ENCODE measurements at regions not wholly inside any gene's neighbourhood (a gene's known extent, or its start where the extent isn't known, plus 50 kb on each side); places are given as distances from the start of the nearest gene placed in this dataset.

GRCh38 chr12:24482882-24483604, 465.9 kb downstream of the BCAT1 start:
- Histone ChIP-seq H3K4me1 (ENCODE audit: control insufficient read depth, insufficient read depth, low read length) (no peaks in the 10 kb centered on the region), H3K4me3 (ENCODE audit: low read length) (no peak overlapping the region), H3K9me3 (ENCODE audit: control insufficient read depth, insufficient read depth, low read length) (no peaks in the 10 kb centered on the region), H3K27me3 (ENCODE audit: control insufficient read depth, insufficient read depth, low read length) (no peaks in the 10 kb centered on the region), H3K27ac (ENCODE audit: low read length) (no peak overlapping the region), H3K36me3 (ENCODE audit: control insufficient read depth, insufficient read depth, low read length) (no peaks in the 10 kb centered on the region)
- WGBS (ENCODE audit: insufficient coverage, insufficient read length): no CpG with 5 or more reads among the region's 3 CpGs
- DNase-seq (ENCODE audit: low read depth, low spot score): no peak

- Histone ChIP-seq H3K36me3 (ENCODE audit: control insufficient read depth, insufficient read depth, low read length) (no peaks in the 10 kb centered on the region), H3K27me3 (ENCODE audit: control insufficient read depth, insufficient read depth, low read length) (no peaks in the 10 kb centered on the region), H3K9me3 (ENCODE audit: control insufficient read depth, insufficient read depth, low read length) (no peaks in the 10 kb centered on the region), H3K27ac (ENCODE audit: low read length) (no peak overlapping the region), H3K4me3 (ENCODE audit: low read length) (no peak overlapping the region), H3K4me1 (ENCODE audit: control insufficient read depth, insufficient read depth, low read length) (no peaks in the 10 kb centered on the region)
- no CpG with 5 or more reads among the region's 3 CpGs for WGBS (ENCODE audit: insufficient coverage, insufficient read length)
- no peak for DNase-seq (ENCODE audit: low read depth, low spot score)
Observed at GRCh38 chr12:24482044-24482443, 466.9 kb downstream of the BCAT1 start.

- WGBS (ENCODE audit: insufficient coverage, insufficient read length): 100% methylated on average over 1 of the region's 5 CpGs
- Histone ChIP-seq H3K4me1 (ENCODE audit: control insufficient read depth, insufficient read depth, low read length) (no peaks in the 10 kb centered on the region), H3K9me3 (ENCODE audit: control insufficient read depth, insufficient read depth, low read length) (no peaks in the 10 kb centered on the region), H3K27ac (ENCODE audit: low read length) (no peak overlapping the region), H3K36me3 (ENCODE audit: control insufficient read depth, insufficient read depth, low read length) (no peaks in the 10 kb centered on the region), H3K4me3 (ENCODE audit: low read length) (no peak overlapping the region), H3K27me3 (ENCODE audit: control insufficient read depth, insufficient read depth, low read length) (no peaks in the 10 kb centered on the region)
- DNase-seq (ENCODE audit: low read depth, low spot score): no peak
Observed at GRCh38 chr12:24480766-24481449, 468.0 kb downstream of the BCAT1 start.

GRCh38 chr12:24479131-24479530, 469.8 kb downstream of the BCAT1 start:
- no CpG with 5 or more reads among the region's 5 CpGs for WGBS (ENCODE audit: insufficient coverage, insufficient read length)
- Histone ChIP-seq H3K36me3 (ENCODE audit: control insufficient read depth, insufficient read depth, low read length) (no peaks in the 10 kb centered on the region), H3K27ac (ENCODE audit: low read length) (no peak overlapping the region), H3K9me3 (ENCODE audit: control insufficient read depth, insufficient read depth, low read length) (no peaks in the 10 kb centered on the region), H3K4me3 (ENCODE audit: low read length) (no peak overlapping the region), H3K27me3 (ENCODE audit: control insufficient read depth, insufficient read depth, low read length) (no peaks in the 10 kb centered on the region), H3K4me1 (ENCODE audit: control insufficient read depth, insufficient read depth, low read length) (no peaks in the 10 kb centered on the region)
- no peak for DNase-seq (ENCODE audit: low read depth, low spot score)

GRCh38 chr12:24478254-24478653, 470.6 kb downstream of the BCAT1 start:
- no peak overlapping the region for H3K27ac ChIP-seq (ENCODE audit: low read length)
- H3K4me3 ChIP-seq (ENCODE audit: low read length): no peak overlapping the region
- H3K4me1 ChIP-seq (ENCODE audit: control insufficient read depth, insufficient read depth, low read length): no peaks in the 10 kb centered on the region
- WGBS (ENCODE audit: insufficient coverage, insufficient read length): no CpG with 5 or more reads among the region's 1 CpG
- no peaks in the 10 kb centered on the region for H3K36me3 ChIP-seq (ENCODE audit: control insufficient read depth, insufficient read depth, low read length)
- H3K27me3 ChIP-seq (ENCODE audit: control insufficient read depth, insufficient read depth, low read length): no peaks in the 10 kb centered on the region
- no peak for DNase-seq (ENCODE audit: low read depth, low spot score)
- no peaks in the 10 kb centered on the region for H3K9me3 ChIP-seq (ENCODE audit: control insufficient read depth, insufficient read depth, low read length)

GRCh38 chr12:24476310-24476709, 472.6 kb downstream of the BCAT1 start:
- H3K9me3 ChIP-seq (ENCODE audit: control insufficient read depth, insufficient read depth, low read length): no peaks in the 10 kb centered on the region
- DNase-seq (ENCODE audit: low read depth, low spot score): no peak
- H3K36me3 ChIP-seq (ENCODE audit: control insufficient read depth, insufficient read depth, low read length): no peaks in the 10 kb centered on the region
- H3K4me1 ChIP-seq (ENCODE audit: control insufficient read depth, insufficient read depth, low read length): no peaks in the 10 kb centered on the region
- H3K27ac ChIP-seq (ENCODE audit: low read length): no peak overlapping the region
- H3K4me3 ChIP-seq (ENCODE audit: low read length): no peak overlapping the region
- WGBS (ENCODE audit: insufficient coverage, insufficient read length): no CpG with 5 or more reads among the region's 6 CpGs
- no peaks in the 10 kb centered on the region for H3K27me3 ChIP-seq (ENCODE audit: control insufficient read depth, insufficient read depth, low read length)

GRCh38 chr12:24475337-24475736, 473.6 kb downstream of the BCAT1 start:
- H3K36me3 ChIP-seq (ENCODE audit: control insufficient read depth, insufficient read depth, low read length): no peaks in the 10 kb centered on the region
- DNase-seq (ENCODE audit: low read depth, low spot score): no peak
- no peaks in the 10 kb centered on the region for H3K27me3 ChIP-seq (ENCODE audit: control insufficient read depth, insufficient read depth, low read length)
- H3K9me3 ChIP-seq (ENCODE audit: control insufficient read depth, insufficient read depth, low read length): no peaks in the 10 kb centered on the region
- no CpG with 5 or more reads among the region's 5 CpGs for WGBS (ENCODE audit: insufficient coverage, insufficient read length)
- H3K4me1 ChIP-seq (ENCODE audit: control insufficient read depth, insufficient read depth, low read length): no peaks in the 10 kb centered on the region
- H3K27ac ChIP-seq (ENCODE audit: low read length): no peak overlapping the region
- H3K4me3 ChIP-seq (ENCODE audit: low read length): no peak overlapping the region

- DNase-seq (ENCODE audit: low read depth, low spot score): no peak
- no peak overlapping the region for H3K4me3 ChIP-seq (ENCODE audit: low read length)
- H3K9me3 ChIP-seq (ENCODE audit: control insufficient read depth, insufficient read depth, low read length): no peaks in the 10 kb centered on the region
- no peaks in the 10 kb centered on the region for H3K27me3 ChIP-seq (ENCODE audit: control insufficient read depth, insufficient read depth, low read length)
- no CpG with 5 or more reads among the region's 4 CpGs for WGBS (ENCODE audit: insufficient coverage, insufficient read length)
- H3K4me1 ChIP-seq (ENCODE audit: control insufficient read depth, insufficient read depth, low read length): no peaks in the 10 kb centered on the region
- no peaks in the 10 kb centered on the region for H3K36me3 ChIP-seq (ENCODE audit: control insufficient read depth, insufficient read depth, low read length)
- H3K27ac ChIP-seq (ENCODE audit: low read length): no peak overlapping the region
Observed at GRCh38 chr12:24473097-24473496, 475.8 kb downstream of the BCAT1 start.

GRCh38 chr12:24470050-24470449, 478.9 kb downstream of the BCAT1 start:
- H3K4me1 ChIP-seq (ENCODE audit: control insufficient read depth, insufficient read depth, low read length): no peaks in the 10 kb centered on the region
- no peak for DNase-seq (ENCODE audit: low read depth, low spot score)
- no CpG with 5 or more reads among the region's 4 CpGs for WGBS (ENCODE audit: insufficient coverage, insufficient read length)
- H3K9me3 ChIP-seq (ENCODE audit: control insufficient read depth, insufficient read depth, low read length): no peaks in the 10 kb centered on the region
- H3K27ac ChIP-seq (ENCODE audit: low read length): no peak overlapping the region
- H3K36me3 ChIP-seq (ENCODE audit: control insufficient read depth, insufficient read depth, low read length): no peaks in the 10 kb centered on the region
- H3K4me3 ChIP-seq (ENCODE audit: low read length): no peak overlapping the region
- no peaks in the 10 kb centered on the region for H3K27me3 ChIP-seq (ENCODE audit: control insufficient read depth, insufficient read depth, low read length)

GRCh38 chr12:24469089-24469488, 479.8 kb downstream of the BCAT1 start:
- Histone ChIP-seq H3K4me1 (ENCODE audit: control insufficient read depth, insufficient read depth, low read length) (no peaks in the 10 kb centered on the region), H3K27me3 (ENCODE audit: control insufficient read depth, insufficient read depth, low read length) (no peaks in the 10 kb centered on the region), H3K9me3 (ENCODE audit: control insufficient read depth, insufficient read depth, low read length) (no peaks in the 10 kb centered on the region), H3K36me3 (ENCODE audit: control insufficient read depth, insufficient read depth, low read length) (no peaks in the 10 kb centered on the region), H3K4me3 (ENCODE audit: low read length) (no peak overlapping the region), H3K27ac (ENCODE audit: low read length) (no peak overlapping the region)
- no CpG with 5 or more reads among the region's 10 CpGs for WGBS (ENCODE audit: insufficient coverage, insufficient read length)
- DNase-seq (ENCODE audit: low read depth, low spot score): no peak

- no peak overlapping the region for H3K4me3 ChIP-seq (ENCODE audit: low read length)
- no peaks in the 10 kb centered on the region for H3K4me1 ChIP-seq (ENCODE audit: control insufficient read depth, insufficient read depth, low read length)
- DNase-seq (ENCODE audit: low read depth, low spot score): no peak
- H3K27ac ChIP-seq (ENCODE audit: low read length): no peak overlapping the region
- H3K27me3 ChIP-seq (ENCODE audit: control insufficient read depth, insufficient read depth, low read length): no peaks in the 10 kb centered on the region
- no peaks in the 10 kb centered on the region for H3K9me3 ChIP-seq (ENCODE audit: control insufficient read depth, insufficient read depth, low read length)
- no CpG with 5 or more reads among the region's 3 CpGs for WGBS (ENCODE audit: insufficient coverage, insufficient read length)
- H3K36me3 ChIP-seq (ENCODE audit: control insufficient read depth, insufficient read depth, low read length): no peaks in the 10 kb centered on the region
Observed at GRCh38 chr12:24467226-24467625, 481.7 kb downstream of the BCAT1 start.
